Thyroid gland (tissue), 4 donors: ENCODE measurements at regions not wholly inside any gene's neighbourhood (a gene's known extent, or its start where the extent isn't known, plus 50 kb on each side); places are given as distances from the start of the nearest gene placed in this dataset.

ENCODE experiments used
- DNase-seq, 2 donors: peaks; one replicate each; pipeline ENCODE4 v3.0.0-alpha.2; 2019
- H3K27ac ChIP-seq, 3 donors: fragments of 200-600 bp; sonication (generic); 1 replicate in 2 of 3; 2 replicates in 1 of 3; pipeline ENCODE4 v1.5.1; 2016 to 2019; ENCODE audit warnings: mild to moderate bottlenecking in 1 of 3, moderate library complexity in 1 of 3
- H3K27me3 ChIP-seq: fragments of 200-600 bp; sonication (generic); one replicate; pipeline ENCODE4 v1.5.1; 2019
- H3K36me3 ChIP-seq, 2 donors: fragments of 200-600 bp; sonication (generic); one replicate each; pipeline ENCODE4 v1.5.1; 2016 to 2019
- H3K4me1 ChIP-seq, 2 donors: fragments of 200-600 bp; sonication (generic); one replicate each; pipeline ENCODE4 v1.5.1; 2017 to 2019
- H3K4me3 ChIP-seq, 3 donors: fragments of 200-600 bp; sonication (generic); replicated peaks in 1 of 3; 1 replicate in 2 of 3; 2 replicates in 1 of 3; pipeline ENCODE4 v1.5.1; 2016; ENCODE audit warnings: mild to moderate bottlenecking in 1 of 3
- H3K9me3 ChIP-seq: fragments of 200-600 bp; sonication (generic); one replicate; pipeline ENCODE4 v1.5.1; 2017
- POLR2A ChIP-seq, 2 donors: fragments of 450-650 bp; IDR thresholded peaks; one replicate each; pipeline ENCODE4 v1.6.1; 2017; ENCODE audit warnings: antibody characterized with exemption in 2 of 2, mild to moderate bottlenecking in 2 of 2, moderate library complexity in 1 of 2
- WGBS, 2 donors: methylation state at CpG; one replicate each; pipeline ENCODE4 v1.1.5; 2017; 5-methylcytosine and 5-hydroxymethylcytosine counted together
- intact Hi-C: fragments of 100-400 bp; cut with DNase I; formaldehyde crosslinking; loops from one replicate; pipeline ENCODE4 v1.15.1; 2023
- TF ChIP-seq, protein P1 (sequence below), 6 experiments: fragments of 200-600 bp in 3 of 6; fragments of 450-650 bp in 3 of 6; sonication (generic) in 3 of 6; IDR thresholded peaks; one replicate each; pipeline ENCODE4 v1.5.1; 2016 to 2019; ENCODE audit warnings: antibody characterized with exemption in 6 of 6, mild to moderate bottlenecking in 2 of 6, inconsistent platforms in 1 of 6, moderate library complexity in 1 of 6

DNA sequence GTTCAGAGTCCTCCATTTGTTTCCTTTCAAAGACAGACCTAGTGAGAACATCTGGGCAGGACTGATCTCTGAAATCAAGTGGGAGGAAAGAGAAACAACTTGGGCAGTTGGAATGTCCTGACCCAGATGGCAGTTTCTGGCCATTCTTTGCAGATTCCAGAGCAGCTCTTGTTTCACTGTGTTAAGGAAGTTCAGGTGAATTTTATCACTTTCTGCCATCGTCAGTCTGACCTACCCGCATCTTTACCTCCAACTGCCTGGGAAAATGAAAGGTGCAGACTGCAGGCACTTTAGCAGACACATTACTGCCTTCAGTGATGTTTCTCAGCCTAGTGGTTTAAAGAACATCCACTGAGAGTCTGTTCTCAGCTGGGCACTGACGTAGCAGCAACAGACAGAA lies 216.2 kb downstream of the CEP135 start:
- no peaks in the 10 kb centered on the region for H3K9me3 ChIP-seq
- no peaks in the 10 kb centered on the region for H3K36me3 ChIP-seq
- 43 to 67% methylated on average over 3 of the region's 3 CpGs for WGBS, 2 donors
- H3K27me3 ChIP-seq = no peaks in the 10 kb centered on the region
- TF ChIP-seq POLR2A (IDR thresholded peaks at IDR 0.05) = no peak
- TF ChIP-seq, protein P1, sequence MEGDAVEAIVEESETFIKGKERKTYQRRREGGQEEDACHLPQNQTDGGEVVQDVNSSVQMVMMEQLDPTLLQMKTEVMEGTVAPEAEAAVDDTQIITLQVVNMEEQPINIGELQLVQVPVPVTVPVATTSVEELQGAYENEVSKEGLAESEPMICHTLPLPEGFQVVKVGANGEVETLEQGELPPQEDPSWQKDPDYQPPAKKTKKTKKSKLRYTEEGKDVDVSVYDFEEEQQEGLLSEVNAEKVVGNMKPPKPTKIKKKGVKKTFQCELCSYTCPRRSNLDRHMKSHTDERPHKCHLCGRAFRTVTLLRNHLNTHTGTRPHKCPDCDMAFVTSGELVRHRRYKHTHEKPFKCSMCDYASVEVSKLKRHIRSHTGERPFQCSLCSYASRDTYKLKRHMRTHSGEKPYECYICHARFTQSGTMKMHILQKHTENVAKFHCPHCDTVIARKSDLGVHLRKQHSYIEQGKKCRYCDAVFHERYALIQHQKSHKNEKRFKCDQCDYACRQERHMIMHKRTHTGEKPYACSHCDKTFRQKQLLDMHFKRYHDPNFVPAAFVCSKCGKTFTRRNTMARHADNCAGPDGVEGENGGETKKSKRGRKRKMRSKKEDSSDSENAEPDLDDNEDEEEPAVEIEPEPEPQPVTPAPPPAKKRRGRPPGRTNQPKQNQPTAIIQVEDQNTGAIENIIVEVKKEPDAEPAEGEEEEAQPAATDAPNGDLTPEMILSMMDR (IDR thresholded peaks at IDR 0.05) = no peak
- H3K4me3 ChIP-seq = no peak overlapping the region
- H3K27ac ChIP-seq = no peak overlapping the region
- intact Hi-C loops = no loop called here
- DNase-seq = no peak
- no peaks in the 10 kb centered on the region for H3K4me1 ChIP-seq

DNA sequence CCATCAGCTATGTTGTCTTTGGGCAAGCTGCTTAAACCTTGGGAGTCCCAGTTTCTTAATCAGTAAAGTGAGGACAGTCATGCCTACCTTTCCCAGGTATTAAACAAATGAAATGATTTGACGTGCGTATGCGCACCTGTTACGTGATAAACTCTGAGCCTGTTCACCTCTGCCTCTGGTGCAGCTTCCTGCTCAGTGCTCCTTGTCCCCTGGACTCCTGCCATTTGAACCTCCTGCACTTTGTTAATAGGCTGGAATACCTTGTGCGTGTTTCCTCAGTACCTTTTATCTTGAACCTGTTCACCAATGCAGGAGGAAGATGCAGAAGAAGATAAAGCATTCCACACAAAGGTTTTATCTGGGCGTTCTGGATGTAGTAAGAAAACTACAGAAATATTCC lies 211.9 kb downstream of the CEP135 start:
- Histone ChIP-seq H3K27me3 (no peaks in the 10 kb centered on the region), H3K4me1 (no peaks in the 10 kb centered on the region), H3K36me3 (no peaks in the 10 kb centered on the region), H3K4me3 (no peak overlapping the region), H3K27ac (no peak overlapping the region), H3K9me3 (no peaks in the 10 kb centered on the region)
- no peak for DNase-seq
- no peak for TF ChIP-seq POLR2A (IDR thresholded peaks at IDR 0.05)
- TF ChIP-seq, protein P1 (IDR thresholded peaks at IDR 0.05) = no peak
- intact Hi-C loops = no loop called here
- WGBS, 2 donors = 75 to 88% methylated on average over 6 of the region's 6 CpGs

DNA sequence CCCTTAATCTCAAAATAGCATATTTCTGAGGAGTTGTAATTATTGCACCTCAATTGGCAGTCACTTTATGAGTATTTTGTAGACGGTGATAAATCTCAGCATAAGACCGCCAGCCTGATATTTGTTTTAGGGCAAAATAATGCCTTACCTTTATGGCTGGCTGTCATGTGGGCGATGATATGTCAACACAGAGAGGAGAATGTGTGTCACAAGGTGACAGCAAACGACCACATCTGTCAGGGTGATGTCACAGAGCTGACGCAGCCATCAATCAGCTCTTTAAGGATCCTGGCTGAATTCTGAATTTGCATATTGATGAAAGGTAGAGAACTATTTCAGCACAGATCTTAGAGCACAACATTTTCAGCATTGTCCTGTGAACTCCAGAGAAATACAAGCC lies 209.7 kb downstream of the CEP135 start:
- TF ChIP-seq, protein P1 (IDR thresholded peaks at IDR 0.05) = no peak
- TF ChIP-seq POLR2A (IDR thresholded peaks at IDR 0.05) = no peak
- no peak overlapping the region for H3K4me3 ChIP-seq
- no peaks in the 10 kb centered on the region for H3K27me3 ChIP-seq
- WGBS, 2 donors = 60 to 83% methylated on average over 5 of the region's 5 CpGs
- no peak overlapping the region for H3K27ac ChIP-seq
- DNase-seq = no peak
- intact Hi-C loops = no loop called here
- no peaks in the 10 kb centered on the region for H3K9me3 ChIP-seq
- H3K36me3 ChIP-seq = no peaks in the 10 kb centered on the region
- no peaks in the 10 kb centered on the region for H3K4me1 ChIP-seq

DNA sequence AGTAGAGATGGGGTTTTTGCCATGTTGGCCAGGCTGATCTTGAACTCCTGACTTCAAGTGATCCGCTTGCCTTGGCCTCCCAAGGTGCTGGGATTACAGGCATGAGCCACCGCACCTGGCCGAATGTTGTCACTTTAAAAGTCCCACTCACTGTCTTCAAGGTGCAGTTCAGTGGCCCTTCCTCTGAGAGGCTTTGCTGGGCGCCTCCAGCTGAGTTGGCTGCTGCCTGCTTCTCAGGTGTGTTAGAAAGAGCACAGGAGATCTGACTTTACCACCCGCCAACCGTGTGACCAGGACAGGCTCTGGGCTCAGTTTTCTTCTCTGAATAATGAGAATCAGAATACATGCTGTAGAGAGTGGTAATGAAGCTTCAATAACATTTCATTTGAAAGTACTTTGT lies 207.4 kb downstream of the CEP135 start:
- no peak for DNase-seq
- no peaks in the 10 kb centered on the region for H3K27me3 ChIP-seq
- no peaks in the 10 kb centered on the region for H3K36me3 ChIP-seq
- no peak overlapping the region for H3K4me3 ChIP-seq
- no peak overlapping the region for H3K27ac ChIP-seq
- 68 to 83% methylated on average over 6 of the region's 6 CpGs for WGBS, 2 donors
- H3K9me3 ChIP-seq = no peaks in the 10 kb centered on the region
- H3K4me1 ChIP-seq = no peaks in the 10 kb centered on the region
- intact Hi-C loops = no loop called here
- TF ChIP-seq, protein P1 (IDR thresholded peaks at IDR 0.05) = no peak
- no peak for TF ChIP-seq POLR2A (IDR thresholded peaks at IDR 0.05)

DNA sequence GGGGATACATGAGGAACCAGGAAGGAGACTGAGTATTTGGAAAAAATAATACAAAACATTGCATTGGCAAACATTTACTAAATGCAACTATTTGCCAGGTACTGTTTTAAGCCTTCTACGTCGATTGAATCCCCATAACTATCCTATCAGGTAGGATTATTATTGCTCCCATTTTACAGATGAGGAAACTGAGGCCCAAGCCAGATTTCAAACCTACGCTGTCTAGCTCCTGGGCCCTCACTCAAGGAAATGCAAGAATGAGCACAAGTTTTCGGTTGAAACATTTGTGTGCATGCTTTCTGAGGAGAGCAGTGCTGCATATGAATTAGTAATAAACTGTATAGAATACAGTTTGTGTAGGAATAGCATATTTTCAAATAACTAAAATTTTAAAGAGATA lies 206.7 kb downstream of the CEP135 start:
- TF ChIP-seq, protein P1 (IDR thresholded peaks at IDR 0.05) = no peak
- TF ChIP-seq POLR2A (IDR thresholded peaks at IDR 0.05) = no peak
- Histone ChIP-seq H3K27ac (no peak overlapping the region), H3K4me3 (no peak overlapping the region), H3K27me3 (no peaks in the 10 kb centered on the region), H3K4me1 (no peaks in the 10 kb centered on the region), H3K9me3 (no peaks in the 10 kb centered on the region), H3K36me3 (no peaks in the 10 kb centered on the region)
- DNase-seq = no peak
- intact Hi-C loops = no loop called here
- WGBS, 2 donors = 95 to 97% methylated on average over 4 of the region's 4 CpGs
